Natural killer cell (primary cell): ENCODE measurements at regions not wholly inside any gene's neighbourhood (a gene's known extent, or its start where the extent isn't known, plus 50 kb on each side); places are given as distances from the start of the nearest gene placed in this dataset.

ENCODE experiments used
- ATAC-seq, 3 donors: fragments of 150-1000 bp in 2 of 3; fragments of 200-7000 bp in 1 of 3; cut with Tn5 transposase; 1 replicate in 1 of 3; 2 replicates in 2 of 3; pipeline ENCODE4 v1.10.0; 2021; ENCODE audit warnings: mild to moderate bottlenecking in 2 of 3, moderate library complexity in 2 of 3
- DNase-seq, 2 donors: peaks; one replicate each; pipeline versions ENCODE4 v3.0.0 to v3.0.0-alpha.2; 2013 to 2021; ENCODE audit warnings: mixed read lengths in 1 of 2
- H3K27ac ChIP-seq: one replicate; pipeline ENCODE4 v1.5.1; 2013; ENCODE audit warnings: mild to moderate bottlenecking, low read length
- H3K27me3 ChIP-seq: one replicate; pipeline ENCODE4 v1.6.1; 2013; ENCODE audit warnings: low read length; ENCODE audit not compliant: control insufficient read depth, insufficient read depth
- H3K36me3 ChIP-seq: one replicate; pipeline ENCODE4 v1.6.1; 2013; ENCODE audit warnings: low read length; ENCODE audit not compliant: control insufficient read depth, insufficient read depth
- H3K4me1 ChIP-seq: one replicate; pipeline ENCODE4 v1.6.1; 2013; ENCODE audit warnings: low read length; ENCODE audit not compliant: control insufficient read depth, insufficient read depth
- H3K4me3 ChIP-seq: one replicate; pipeline ENCODE4 v1.5.1; 2013; ENCODE audit warnings: low read length
- H3K9me3 ChIP-seq: one replicate; pipeline ENCODE4 v1.6.1; 2013; ENCODE audit warnings: low read length; ENCODE audit not compliant: control insufficient read depth, insufficient read depth
- H3K27ac Mint-ChIP-seq, 2 donors: one replicate each; pipeline ENCODE4 v1.8.0; 2022; ENCODE audit warnings: mild to moderate bottlenecking in 2 of 2, mixed read lengths in 2 of 2, moderate library complexity in 1 of 2
- H3K27me3 Mint-ChIP-seq, 2 donors: one replicate each; pipeline ENCODE4 v1.8.0; 2022; ENCODE audit warnings: low read depth in 2 of 2, mixed read lengths in 2 of 2
- H3K36me3 Mint-ChIP-seq: one replicate; pipeline ENCODE4 v1.8.0; 2022; ENCODE audit warnings: mixed read lengths
- H3K4me1 Mint-ChIP-seq, 2 donors: one replicate each; pipeline ENCODE4 v1.8.0; 2022; ENCODE audit warnings: mixed read lengths in 2 of 2
- H3K4me3 Mint-ChIP-seq: one replicate; pipeline ENCODE4 v1.8.0; 2022; ENCODE audit warnings: mild to moderate bottlenecking, moderate library complexity, mixed read lengths
- H3K9me3 Mint-ChIP-seq, 2 donors: one replicate each; pipeline ENCODE4 v1.8.0; 2022; ENCODE audit warnings: mixed read lengths in 2 of 2
- CTCF ChIP-seq: fragments of 200-600 bp; IDR thresholded peaks from one replicate; pipeline ENCODE4 v1.8.0; 2022; ENCODE audit warnings: antibody characterized with exemption
- WGBS: methylation state at CpG from one replicate; pipeline ENCODE4 v1.1.7; 2013; ENCODE audit warnings: missing lambda C conversion rate; ENCODE audit not compliant: insufficient coverage; 5-methylcytosine and 5-hydroxymethylcytosine counted together
- intact Hi-C: fragments of 100-400 bp; cut with micrococcal nuclease; formaldehyde crosslinking; loops from one replicate; pipeline ENCODE4 v1.14.2; 2022

- Mint-ChIP-seq H3K4me3 (no peak overlapping the region), H3K36me3 (no peaks in the 10 kb centered on the region), H3K4me1 (no peaks in the 10 kb centered on the region), H3K27me3 (no peaks in the 10 kb centered on the region), H3K9me3 (no peaks in the 10 kb centered on the region), H3K27ac (no peak overlapping the region)
- H3K4me3 ChIP-seq = no peak overlapping the region
- H3K36me3 ChIP-seq = no peaks in the 10 kb centered on the region
- ATAC-seq (no peak), DNase-seq (no peak)
- no peak overlapping the region for H3K27ac ChIP-seq
- no peaks in the 10 kb centered on the region for H3K4me1 ChIP-seq
- H3K27me3 ChIP-seq = no peaks in the 10 kb centered on the region
- WGBS = 94% methylated on average over 6 of the region's 7 CpGs
- TF ChIP-seq CTCF = no peak
- intact Hi-C loops = no loop called here
- no peaks in the 10 kb centered on the region for H3K9me3 ChIP-seq
Observed at GRCh38 chr13:80217614-80218456, 123.1 kb downstream of the SPRY2 start.

- Histone ChIP-seq H3K27me3 (no peaks in the 10 kb centered on the region), H3K4me1 (no peaks in the 10 kb centered on the region), H3K9me3 (no peaks in the 10 kb centered on the region), H3K27ac (no peak overlapping the region), H3K4me3 (no peak overlapping the region), H3K36me3 (no peaks in the 10 kb centered on the region)
- H3K4me1 Mint-ChIP-seq = no peaks in the 10 kb centered on the region
- TF ChIP-seq CTCF = no peak
- DNase-seq (no peak), ATAC-seq (no peak)
- H3K27ac Mint-ChIP-seq = no peak overlapping the region
- no peaks in the 10 kb centered on the region for H3K36me3 Mint-ChIP-seq
- no peaks in the 10 kb centered on the region for H3K27me3 Mint-ChIP-seq
- no peaks in the 10 kb centered on the region for H3K9me3 Mint-ChIP-seq
- WGBS = no CpG with 5 or more reads among the region's 3 CpGs
- intact Hi-C loops = no loop called here
- no peak overlapping the region for H3K4me3 Mint-ChIP-seq
Observed at GRCh38 chr13:80215368-80215767, 125.6 kb downstream of the SPRY2 start.

- no peaks in the 10 kb centered on the region for H3K36me3 Mint-ChIP-seq
- Histone ChIP-seq H3K36me3 (no peaks in the 10 kb centered on the region), H3K4me1 (no peaks in the 10 kb centered on the region), H3K27ac (no peak overlapping the region), H3K4me3 (no peak overlapping the region), H3K9me3 (no peaks in the 10 kb centered on the region), H3K27me3 (no peaks in the 10 kb centered on the region)
- ATAC-seq (no peak), DNase-seq (no peak)
- WGBS = 67% methylated on average over 2 of the region's 2 CpGs
- H3K27ac Mint-ChIP-seq = no peak overlapping the region
- no peaks in the 10 kb centered on the region for H3K27me3 Mint-ChIP-seq
- intact Hi-C loops = no loop called here
- no peak overlapping the region for H3K4me3 Mint-ChIP-seq
- H3K4me1 Mint-ChIP-seq = no peaks in the 10 kb centered on the region
- no peak for TF ChIP-seq CTCF
- H3K9me3 Mint-ChIP-seq = no peaks in the 10 kb centered on the region
Observed at GRCh38 chr13:80214521-80214991, 126.4 kb downstream of the SPRY2 start.

GRCh38 chr13:80214050-80214449 lies 126.9 kb downstream of the SPRY2 start:
- intact Hi-C loops = no loop called here
- WGBS = 100% methylated on average over 1 of the region's 2 CpGs

More at GRCh38 chr13:80214050-80214449, 126.9 kb downstream of the SPRY2 start:
- no peak overlapping the region for H3K27ac ChIP-seq
- no peaks in the 10 kb centered on the region for H3K4me1 Mint-ChIP-seq
- no peak for ATAC-seq
- no peak overlapping the region for H3K4me3 ChIP-seq
- H3K36me3 Mint-ChIP-seq = no peaks in the 10 kb centered on the region
- no peaks in the 10 kb centered on the region for H3K9me3 Mint-ChIP-seq
- no peaks in the 10 kb centered on the region for H3K27me3 ChIP-seq
- no peak for DNase-seq
- TF ChIP-seq CTCF = no peak
- H3K27me3 Mint-ChIP-seq = no peaks in the 10 kb centered on the region
- no peaks in the 10 kb centered on the region for H3K9me3 ChIP-seq
- no peaks in the 10 kb centered on the region for H3K4me1 ChIP-seq
- H3K36me3 ChIP-seq = no peaks in the 10 kb centered on the region
- H3K4me3 Mint-ChIP-seq = no peak overlapping the region
- no peak overlapping the region for H3K27ac Mint-ChIP-seq
